Tibial artery (tissue), 4 donors: ENCODE measurements at regions not wholly inside any gene's neighbourhood (a gene's known extent, or its start where the extent isn't known, plus 50 kb on each side); places are given as distances from the start of the nearest gene placed in this dataset.

Source experiments
- DNase-seq, 2 donors: peaks; one replicate each; pipeline ENCODE4 v3.0.0-alpha.2; 2019
- H3K27ac ChIP-seq, 2 donors: fragments of 200-600 bp; sonication (generic) in 1 of 2; 1 replicate in 1 of 2; 2 replicates in 1 of 2; pipeline ENCODE4 v1.5.1; 2018 to 2019; ENCODE audit warnings: mild to moderate bottlenecking in 1 of 2
- H3K27me3 ChIP-seq, 2 donors: fragments of 200-600 bp; sonication (generic) in 1 of 2; one replicate each; pipeline versions ENCODE4 v1.5.1 to v1.6.0; 2016 to 2019
- H3K36me3 ChIP-seq, 3 donors: fragments of 200-600 bp; sonication (generic) in 2 of 3; one replicate each; pipeline ENCODE4 v1.5.1; 2016 to 2019; ENCODE audit warnings: mild to moderate bottlenecking in 2 of 3
- H3K4me1 ChIP-seq, 4 donors: fragments of 200-600 bp; sonication (generic) in 2 of 4; 1 replicate in 3 of 4; 2 replicates in 1 of 4; pipeline ENCODE4 v1.5.1; 2016 to 2019
- H3K4me3 ChIP-seq, 2 donors: fragments of 200-600 bp; sonication (generic) in 1 of 2; 1 replicate in 1 of 2; 2 replicates in 1 of 2; pipeline ENCODE4 v1.5.1; 2018 to 2019; ENCODE audit warnings: mild to moderate bottlenecking in 2 of 2
- H3K9me3 ChIP-seq, 3 donors: fragments of 200-600 bp; sonication (generic) in 1 of 3; one replicate each; pipeline ENCODE4 v1.5.1; 2016 to 2019
- CTCF ChIP-seq, 2 experiments: fragments of 200-600 bp in 1 of 2; fragments of 450-650 bp in 1 of 2; IDR thresholded peaks; one replicate each; pipeline ENCODE4 v1.5.1; 2017 to 2019; ENCODE audit warnings: antibody characterized with exemption in 2 of 2, mild to moderate bottlenecking in 1 of 2, moderate library complexity in 1 of 2
- intact Hi-C: fragments of 100-400 bp; cut with DNase I; formaldehyde crosslinking; loops from one replicate; pipeline ENCODE4 v1.15.0; 2023; ENCODE audit warnings: low total_unique reads

- DNase-seq: no peak
- Histone ChIP-seq H3K36me3 (no peaks in the 10 kb centered on the region), H3K27ac (no peak overlapping the region), H3K4me3 (no peak overlapping the region), H3K27me3 (no peaks in the 10 kb centered on the region), H3K4me1 (no peaks in the 10 kb centered on the region), H3K9me3 (no peaks in the 10 kb centered on the region)
- no peak for TF ChIP-seq CTCF (IDR thresholded peaks at IDR 0.05)
- intact Hi-C loops: no loop called here
These were observed 539.9 kb downstream of the HS3ST4 start for GRCh38 chr16:26231647-26232046.

- H3K36me3 ChIP-seq: no peaks in the 10 kb centered on the region
- no peak overlapping the region for H3K4me3 ChIP-seq
- no peak overlapping the region for H3K27ac ChIP-seq
- H3K27me3 ChIP-seq: no peaks in the 10 kb centered on the region
- no peaks in the 10 kb centered on the region for H3K4me1 ChIP-seq
- intact Hi-C loops: no loop called here
- DNase-seq: no peak
- no peak for TF ChIP-seq CTCF (IDR thresholded peaks at IDR 0.05)
- no peaks in the 10 kb centered on the region for H3K9me3 ChIP-seq
These were observed 549.0 kb downstream of the HS3ST4 start for GRCh38 chr16:26240807-26241206.

DNA sequence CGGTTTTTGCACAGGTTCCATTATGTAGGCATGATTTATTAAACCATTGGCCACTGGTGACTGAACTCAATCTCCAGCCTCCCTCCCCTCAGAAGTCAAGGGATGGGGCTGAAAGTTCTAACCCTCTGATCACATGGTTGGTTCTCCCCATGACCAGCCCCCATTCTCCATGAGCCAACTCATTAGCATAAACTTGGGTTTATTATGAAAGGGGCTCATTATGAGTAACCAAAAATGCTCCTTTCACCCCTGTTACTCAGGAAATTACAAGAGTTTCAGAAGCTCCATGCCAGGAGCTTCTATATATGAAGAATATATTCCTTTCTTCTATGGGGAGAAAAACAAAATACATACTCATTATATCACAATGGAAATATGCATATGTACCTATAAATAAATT, 555.3 kb downstream of the HS3ST4 start:
- no peak for DNase-seq
- no peak overlapping the region for H3K4me3 ChIP-seq
- peaks cover 0 to 2% (median 0%) of the 10 kb centered on the region in 3 donors for H3K9me3 ChIP-seq
- no peaks in the 10 kb centered on the region for H3K36me3 ChIP-seq
- H3K27me3 ChIP-seq: no peaks in the 10 kb centered on the region
- TF ChIP-seq CTCF (IDR thresholded peaks at IDR 0.05): no peak
- H3K27ac ChIP-seq: no peak overlapping the region
- intact Hi-C loops: no loop called here
- H3K4me1 ChIP-seq: no peaks in the 10 kb centered on the region

GRCh38 chr16:26252598-26252997, 560.8 kb downstream of the HS3ST4 start:
- DNase-seq: no peak
- Histone ChIP-seq H3K9me3 (no peaks in the 10 kb centered on the region), H3K4me1 (no peaks in the 10 kb centered on the region), H3K27me3 (no peaks in the 10 kb centered on the region), H3K4me3 (no peak overlapping the region), H3K27ac (no peak overlapping the region), H3K36me3 (no peaks in the 10 kb centered on the region)
- intact Hi-C loops: no loop called here
- TF ChIP-seq CTCF (IDR thresholded peaks at IDR 0.05): no peak

DNA sequence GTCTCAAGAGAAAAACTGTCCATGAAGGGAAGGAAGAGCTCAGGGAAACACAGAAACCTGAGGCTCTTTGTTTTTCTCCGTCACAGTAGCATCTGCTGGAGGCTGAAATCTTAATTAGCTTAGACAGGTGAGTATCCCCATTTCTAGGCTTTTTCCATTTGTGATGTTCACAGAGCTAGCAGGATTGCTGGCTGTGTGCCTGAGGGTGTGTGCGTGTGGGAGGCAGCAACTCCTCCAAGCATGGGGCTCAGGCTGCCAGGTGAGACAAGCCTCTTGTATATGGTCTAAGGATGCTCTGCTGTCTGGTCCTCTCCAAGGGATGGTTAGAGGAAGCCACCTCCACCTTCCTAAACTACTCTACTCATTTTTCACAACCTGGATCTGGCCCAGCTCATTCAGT, 569.9 kb downstream of the HS3ST4 start:
- no peak overlapping the region for H3K4me3 ChIP-seq
- no peaks in the 10 kb centered on the region for H3K9me3 ChIP-seq
- H3K27ac ChIP-seq: no peak overlapping the region
- TF ChIP-seq CTCF (IDR thresholded peaks at IDR 0.05): no peak
- H3K4me1 ChIP-seq: no peaks in the 10 kb centered on the region
- H3K36me3 ChIP-seq: no peaks in the 10 kb centered on the region
- intact Hi-C loops: no loop called here
- DNase-seq: no peak
- H3K27me3 ChIP-seq: no peaks in the 10 kb centered on the region

- Histone ChIP-seq H3K9me3 (peaks cover 0 to 2% (median 0%) of the 10 kb centered on the region in 3 donors), H3K36me3 (no peaks in the 10 kb centered on the region), H3K4me3 (no peak overlapping the region), H3K4me1 (no peaks in the 10 kb centered on the region), H3K27me3 (no peaks in the 10 kb centered on the region), H3K27ac (no peak overlapping the region)
- no peak for TF ChIP-seq CTCF (IDR thresholded peaks at IDR 0.05)
- intact Hi-C loops: no loop called here
- no peak for DNase-seq
These were observed 571.6 kb downstream of the HS3ST4 start for GRCh38 chr16:26263406-26263805.
